Right atrium auricular region (tissue), 2 donors: ENCODE measurements at regions not wholly inside any gene's neighbourhood (a gene's known extent, or its start where the extent isn't known, plus 50 kb on each side); places are given as distances from the start of the nearest gene placed in this dataset.

Experiments
- DNase-seq: peaks from one replicate; pipeline ENCODE4 v3.0.0-alpha.2; 2019; ENCODE audit warnings: low spot score
- H3K27ac ChIP-seq, 2 donors: fragments of 200-600 bp; sonication (generic); 1 replicate in 1 of 2; 2 replicates in 1 of 2; pipeline ENCODE4 v1.5.1; 2016 to 2019
- H3K27me3 ChIP-seq, 2 donors: fragments of 200-600 bp; sonication (generic); one replicate each; pipeline versions ENCODE4 v1.5.1 to v1.6.0; 2017 to 2019
- H3K36me3 ChIP-seq: fragments of 200-600 bp; sonication (generic); one replicate; pipeline ENCODE4 v1.5.1; 2016
- H3K4me1 ChIP-seq, 2 donors: fragments of 200-600 bp; sonication (generic); one replicate each; pipeline versions ENCODE4 v1.5.1 to v1.6.0; 2017 to 2019
- H3K4me3 ChIP-seq, 2 donors: fragments of 200-600 bp; sonication (generic); 1 replicate in 1 of 2; 2 replicates in 1 of 2; pipeline ENCODE4 v1.5.1; 2017 to 2019; ENCODE audit warnings: mild to moderate bottlenecking in 1 of 2, moderate library complexity in 1 of 2
- H3K9me3 ChIP-seq, 2 donors: fragments of 200-600 bp; sonication (generic); one replicate each; pipeline ENCODE4 v1.5.1; 2019
- TF ChIP-seq, protein P1 (sequence below), 2 donors: fragments of 200-600 bp; sonication (generic); IDR thresholded peaks; one replicate each; pipeline ENCODE4 v1.5.1; 2019; ENCODE audit warnings: antibody characterized with exemption in 2 of 2

- TF ChIP-seq, protein P1, sequence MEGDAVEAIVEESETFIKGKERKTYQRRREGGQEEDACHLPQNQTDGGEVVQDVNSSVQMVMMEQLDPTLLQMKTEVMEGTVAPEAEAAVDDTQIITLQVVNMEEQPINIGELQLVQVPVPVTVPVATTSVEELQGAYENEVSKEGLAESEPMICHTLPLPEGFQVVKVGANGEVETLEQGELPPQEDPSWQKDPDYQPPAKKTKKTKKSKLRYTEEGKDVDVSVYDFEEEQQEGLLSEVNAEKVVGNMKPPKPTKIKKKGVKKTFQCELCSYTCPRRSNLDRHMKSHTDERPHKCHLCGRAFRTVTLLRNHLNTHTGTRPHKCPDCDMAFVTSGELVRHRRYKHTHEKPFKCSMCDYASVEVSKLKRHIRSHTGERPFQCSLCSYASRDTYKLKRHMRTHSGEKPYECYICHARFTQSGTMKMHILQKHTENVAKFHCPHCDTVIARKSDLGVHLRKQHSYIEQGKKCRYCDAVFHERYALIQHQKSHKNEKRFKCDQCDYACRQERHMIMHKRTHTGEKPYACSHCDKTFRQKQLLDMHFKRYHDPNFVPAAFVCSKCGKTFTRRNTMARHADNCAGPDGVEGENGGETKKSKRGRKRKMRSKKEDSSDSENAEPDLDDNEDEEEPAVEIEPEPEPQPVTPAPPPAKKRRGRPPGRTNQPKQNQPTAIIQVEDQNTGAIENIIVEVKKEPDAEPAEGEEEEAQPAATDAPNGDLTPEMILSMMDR (IDR thresholded peaks at IDR 0.05): no peak
Measured at GRCh38 chr10:131841131-131841660, 59.6 kb upstream of the PPP2R2D start.

DNA sequence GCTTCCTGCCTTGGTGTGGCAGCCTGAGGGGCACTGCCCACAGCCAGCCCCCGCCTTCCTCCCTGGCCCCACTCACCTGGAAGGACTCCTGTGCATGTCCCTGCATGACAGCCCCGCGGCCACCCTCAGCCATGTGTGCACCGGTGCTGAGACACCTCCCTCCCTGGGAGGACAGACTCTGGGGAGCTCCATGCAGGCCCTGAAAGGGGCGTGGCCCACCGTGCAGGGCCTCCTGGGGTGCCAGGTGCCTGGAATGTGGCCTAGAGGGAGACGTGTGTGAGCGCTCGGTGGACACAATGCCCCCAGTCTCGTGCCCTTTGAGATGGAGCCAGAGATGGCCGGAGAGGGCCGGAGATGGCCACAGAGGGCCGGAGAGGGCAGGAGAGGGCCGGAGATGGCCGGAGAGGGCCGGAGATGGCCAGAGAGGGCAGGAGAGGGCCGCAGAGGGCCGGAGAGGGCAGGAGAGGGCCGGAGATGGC lies 59.1 kb upstream of the PPP2R2D start:
- Histone ChIP-seq H3K27me3 (no peaks in the 10 kb centered on the region), H3K4me1 (no peaks in the 10 kb centered on the region), H3K4me3 (no peak overlapping the region), H3K36me3 (no peaks in the 10 kb centered on the region), H3K27ac (no peak overlapping the region), H3K9me3 (no peaks in the 10 kb centered on the region)
- TF ChIP-seq, protein P1 (IDR thresholded peaks at IDR 0.05): no peak
- DNase-seq: no peak

More at GRCh38 chr10:131841131-131841660, 59.6 kb upstream of the PPP2R2D start:
- Histone ChIP-seq H3K9me3 (no peaks in the 10 kb centered on the region), H3K27me3 (no peaks in the 10 kb centered on the region), H3K4me1 (no peaks in the 10 kb centered on the region), H3K27ac (no peak overlapping the region), H3K36me3 (no peaks in the 10 kb centered on the region), H3K4me3 (no peak overlapping the region)
- DNase-seq: no peak

DNA sequence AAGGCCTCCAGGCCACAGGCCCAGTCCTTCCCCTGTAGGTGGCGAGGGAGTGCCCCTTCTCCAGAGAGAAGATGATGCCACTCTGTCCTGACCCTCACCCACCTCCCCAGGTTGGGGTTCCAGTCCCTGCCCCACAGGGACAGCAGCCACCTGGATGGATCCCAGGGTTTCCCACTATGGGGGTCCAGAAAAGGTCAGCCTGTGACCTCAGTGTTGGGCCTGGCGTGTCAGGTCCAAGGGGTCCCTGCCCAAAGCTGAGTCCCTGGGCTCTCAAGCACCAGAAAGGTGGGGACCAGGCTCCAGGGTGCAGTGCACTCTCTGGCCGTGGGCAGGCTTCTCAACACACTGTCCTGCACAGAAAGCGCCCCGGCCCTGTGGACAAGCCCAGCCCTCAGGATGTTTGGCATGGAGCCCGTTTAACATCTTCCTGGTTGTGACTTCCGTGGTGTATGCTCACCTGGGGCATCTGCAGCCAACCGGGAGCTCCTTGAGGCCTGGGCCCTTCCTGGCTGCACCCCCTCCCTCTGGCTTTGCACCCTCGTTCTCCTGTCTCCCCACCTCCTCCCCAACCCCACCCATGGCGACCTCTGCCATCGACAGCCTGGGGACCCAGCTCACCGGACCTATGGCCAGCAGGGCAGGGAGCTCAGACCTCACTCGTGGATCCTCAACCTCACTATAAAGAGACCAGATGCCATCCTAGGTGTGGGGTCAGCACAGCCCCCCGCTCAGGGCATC lies 58.3 kb upstream of the PPP2R2D start:
- H3K4me1 ChIP-seq: no peaks in the 10 kb centered on the region
- no peak for DNase-seq
- TF ChIP-seq, protein P1 (IDR thresholded peaks at IDR 0.05): no peak
- H3K4me3 ChIP-seq: no peak overlapping the region
- H3K9me3 ChIP-seq: no peaks in the 10 kb centered on the region
- H3K36me3 ChIP-seq: no peaks in the 10 kb centered on the region
- H3K27ac ChIP-seq: no peak overlapping the region
- H3K27me3 ChIP-seq: no peaks in the 10 kb centered on the region

GRCh38 chr10:131843089-131843595 lies 57.7 kb upstream of the PPP2R2D start:
- H3K4me1 ChIP-seq: no peaks in the 10 kb centered on the region
- H3K4me3 ChIP-seq: no peak overlapping the region
- H3K9me3 ChIP-seq: no peaks in the 10 kb centered on the region
- no peaks in the 10 kb centered on the region for H3K27me3 ChIP-seq
- H3K36me3 ChIP-seq: no peaks in the 10 kb centered on the region
- no peak overlapping the region for H3K27ac ChIP-seq
- TF ChIP-seq, protein P1 (IDR thresholded peaks at IDR 0.05): no peak
- no peak for DNase-seq

DNA sequence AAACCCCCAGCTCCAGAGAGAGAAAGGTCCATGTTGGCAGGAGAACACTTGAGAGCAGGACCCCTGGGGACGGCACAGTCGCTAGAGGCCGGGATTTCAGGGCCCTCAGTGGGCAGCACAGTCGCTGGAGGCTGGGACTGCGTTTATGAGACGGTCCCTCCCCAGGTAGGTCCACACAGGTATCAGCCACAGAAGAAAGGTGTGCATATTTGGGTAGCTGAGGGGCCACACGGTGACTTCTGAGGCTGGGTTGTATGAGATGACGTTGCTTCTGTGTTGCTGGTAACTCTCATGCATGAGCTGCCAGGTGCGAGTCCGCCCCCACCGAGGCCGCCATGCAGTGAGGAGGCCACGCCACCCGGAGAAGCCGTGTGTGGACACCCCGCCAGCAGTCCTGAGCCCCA lies 56.9 kb upstream of the PPP2R2D start:
- Histone ChIP-seq H3K4me3 (no peak overlapping the region), H3K4me1 (no peaks in the 10 kb centered on the region), H3K9me3 (no peaks in the 10 kb centered on the region), H3K27me3 (no peaks in the 10 kb centered on the region), H3K36me3 (no peaks in the 10 kb centered on the region), H3K27ac (no peak overlapping the region)
- TF ChIP-seq, protein P1 (IDR thresholded peaks at IDR 0.05): no peak
- DNase-seq: no peak
